ENCODE measurements at regions not wholly inside any gene's neighbourhood (a gene's known extent, or its start where the extent isn't known, plus 50 kb on each side); places are given as distances from the start of the nearest gene placed in this dataset.

- TF ChIP-seq, protein P1, sequence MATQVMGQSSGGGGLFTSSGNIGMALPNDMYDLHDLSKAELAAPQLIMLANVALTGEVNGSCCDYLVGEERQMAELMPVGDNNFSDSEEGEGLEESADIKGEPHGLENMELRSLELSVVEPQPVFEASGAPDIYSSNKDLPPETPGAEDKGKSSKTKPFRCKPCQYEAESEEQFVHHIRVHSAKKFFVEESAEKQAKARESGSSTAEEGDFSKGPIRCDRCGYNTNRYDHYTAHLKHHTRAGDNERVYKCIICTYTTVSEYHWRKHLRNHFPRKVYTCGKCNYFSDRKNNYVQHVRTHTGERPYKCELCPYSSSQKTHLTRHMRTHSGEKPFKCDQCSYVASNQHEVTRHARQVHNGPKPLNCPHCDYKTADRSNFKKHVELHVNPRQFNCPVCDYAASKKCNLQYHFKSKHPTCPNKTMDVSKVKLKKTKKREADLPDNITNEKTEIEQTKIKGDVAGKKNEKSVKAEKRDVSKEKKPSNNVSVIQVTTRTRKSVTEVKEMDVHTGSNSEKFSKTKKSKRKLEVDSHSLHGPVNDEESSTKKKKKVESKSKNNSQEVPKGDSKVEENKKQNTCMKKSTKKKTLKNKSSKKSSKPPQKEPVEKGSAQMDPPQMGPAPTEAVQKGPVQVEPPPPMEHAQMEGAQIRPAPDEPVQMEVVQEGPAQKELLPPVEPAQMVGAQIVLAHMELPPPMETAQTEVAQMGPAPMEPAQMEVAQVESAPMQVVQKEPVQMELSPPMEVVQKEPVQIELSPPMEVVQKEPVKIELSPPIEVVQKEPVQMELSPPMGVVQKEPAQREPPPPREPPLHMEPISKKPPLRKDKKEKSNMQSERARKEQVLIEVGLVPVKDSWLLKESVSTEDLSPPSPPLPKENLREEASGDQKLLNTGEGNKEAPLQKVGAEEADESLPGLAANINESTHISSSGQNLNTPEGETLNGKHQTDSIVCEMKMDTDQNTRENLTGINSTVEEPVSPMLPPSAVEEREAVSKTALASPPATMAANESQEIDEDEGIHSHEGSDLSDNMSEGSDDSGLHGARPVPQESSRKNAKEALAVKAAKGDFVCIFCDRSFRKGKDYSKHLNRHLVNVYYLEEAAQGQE (IDR thresholded peaks at IDR 0.05; ENCODE audit: unreplicated experiment), result no peak
These were observed 108.1 kb upstream of the SELENOK start (continued) for GRCh38 chr3:53999725-54000124.

- no peaks in the 10 kb centered on the region for H3K4me1 ChIP-seq (ENCODE audit: insufficient read depth)
- H4K20me1 ChIP-seq (replicated peaks; ENCODE audit: insufficient read depth), result no peaks in the 10 kb centered on the region
- H3K4me3 ChIP-seq, result no peak overlapping the region
- no peak overlapping the region for H2AFZ ChIP-seq
- Mint-ChIP-seq H3K4me1 (peaks cover 8% of the 10 kb centered on the region), H3K36me3 (ENCODE audit: low read depth) (no peaks in the 10 kb centered on the region; the same call in 2 of the 3 replicates), H3K27me3 (ENCODE audit: insufficient read depth, low read depth, poor library complexity) (peaks cover 9% of the 10 kb centered on the region), H3K4me3 (no peak overlapping the region), H3K27ac (no peak overlapping the region), H3K9me3 (no peaks in the 10 kb centered on the region; the same call in 1 of the 3 replicates)
- H3K79me2 ChIP-seq (replicated peaks; ENCODE audit: insufficient read depth), result no peaks in the 10 kb centered on the region
- no peak for ATAC-seq
- no peaks in the 10 kb centered on the region for H3K27me3 ChIP-seq (ENCODE audit: insufficient read depth)
- TF ChIP-seq, protein P2, sequence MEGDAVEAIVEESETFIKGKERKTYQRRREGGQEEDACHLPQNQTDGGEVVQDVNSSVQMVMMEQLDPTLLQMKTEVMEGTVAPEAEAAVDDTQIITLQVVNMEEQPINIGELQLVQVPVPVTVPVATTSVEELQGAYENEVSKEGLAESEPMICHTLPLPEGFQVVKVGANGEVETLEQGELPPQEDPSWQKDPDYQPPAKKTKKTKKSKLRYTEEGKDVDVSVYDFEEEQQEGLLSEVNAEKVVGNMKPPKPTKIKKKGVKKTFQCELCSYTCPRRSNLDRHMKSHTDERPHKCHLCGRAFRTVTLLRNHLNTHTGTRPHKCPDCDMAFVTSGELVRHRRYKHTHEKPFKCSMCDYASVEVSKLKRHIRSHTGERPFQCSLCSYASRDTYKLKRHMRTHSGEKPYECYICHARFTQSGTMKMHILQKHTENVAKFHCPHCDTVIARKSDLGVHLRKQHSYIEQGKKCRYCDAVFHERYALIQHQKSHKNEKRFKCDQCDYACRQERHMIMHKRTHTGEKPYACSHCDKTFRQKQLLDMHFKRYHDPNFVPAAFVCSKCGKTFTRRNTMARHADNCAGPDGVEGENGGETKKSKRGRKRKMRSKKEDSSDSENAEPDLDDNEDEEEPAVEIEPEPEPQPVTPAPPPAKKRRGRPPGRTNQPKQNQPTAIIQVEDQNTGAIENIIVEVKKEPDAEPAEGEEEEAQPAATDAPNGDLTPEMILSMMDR (conservative IDR thresholded peaks at IDR 0.05; ENCODE audit: low read depth in 2 of 2), result no peak
- TF ChIP-seq STAT1 (IDR thresholded peaks at IDR 0.05; ENCODE audit: unreplicated experiment), result no peak
- TF ChIP-seq CREB1 (CRISPR knock-in tag; IDR thresholded peaks at IDR 0.05; ENCODE audit: low read depth), result no peak
- TF ChIP-seq ZNF462 (CRISPR knock-in tag; IDR thresholded peaks at IDR 0.05), result no peak
- TF ChIP-seq, protein P1 (IDR thresholded peaks at IDR 0.05; ENCODE audit: unreplicated experiment), result no peak
- TF ChIP-seq POLR2AphosphoS5 (IDR thresholded peaks at IDR 0.05; ENCODE audit: low read depth), result no peak
- no peak for TF ChIP-seq EZH2 (IDR thresholded peaks at IDR 0.05; ENCODE audit: low read depth, unreplicated experiment)
- TF ChIP-seq JUNB (IDR thresholded peaks at IDR 0.05; ENCODE audit: unreplicated experiment), result no peak
- TF ChIP-seq ZNF331 (CRISPR knock-in tag; IDR thresholded peaks at IDR 0.05; ENCODE audit: low read depth), result no peak
- H3K4me2 ChIP-seq, result no peak overlapping the region
- H3K27ac ChIP-seq (ENCODE audit: low read depth), result no peak overlapping the region
- DNase-seq (ENCODE audit: low spot score), result no peak
- H3F3A ChIP-seq (replicated peaks; ENCODE audit: low read depth), result no peaks in the 10 kb centered on the region
- H3K9me2 ChIP-seq (ENCODE audit: insufficient read depth), result peaks cover 8% of the 10 kb centered on the region; the same call in 1 of the 2 replicates
- no peaks in the 10 kb centered on the region for H3K36me3 ChIP-seq (ENCODE audit: insufficient read depth)
These were observed 107.3 kb upstream of the SELENOK start for GRCh38 chr3:53998980-53999379.
